Caco-2 (cell line): ENCODE measurements at regions not wholly inside any gene's neighbourhood (a gene's known extent, or its start where the extent isn't known, plus 50 kb on each side); places are given as distances from the start of the nearest gene placed in this dataset.

ENCODE experiments used
- BruUV-seq: library from RNA; stranded (reverse); fragments of 400-500 nt; replicated peaks from 2 replicates; lab custom pipeline; 2021; lab: Mats Ljungman, UMichigan
- CTCF ChIA-PET: fragments of 300-600 bp; sonication (Branson Sonifier 250); formaldehyde crosslinking; loops from one replicate; lab custom pipeline; 2022; ENCODE audit warnings: antibody characterized with exemption; lab: Charles Lee
- POLR2A ChIA-PET: fragments of 300-600 bp; sonication (Branson Sonifier 250); formaldehyde crosslinking; loops from one replicate; lab custom pipeline; 2022; ENCODE audit warnings: antibody characterized with exemption; lab: Charles Lee
- DNase-seq, 2 experiments: peaks; one replicate each; pipeline versions ENCODE4 v3.0.0 to v3.0.0-alpha.2; 2020 to 2022
- H3K27me3 ChIP-seq: replicated peaks from 2 replicates; pipeline ENCODE4 v1.6.0; 2011; ENCODE audit warnings: low read length; ENCODE audit not compliant: control insufficient read depth, insufficient read depth
- H3K36me3 ChIP-seq: 2 replicates; pipeline ENCODE4 v1.5.1; 2011; ENCODE audit warnings: low read length; ENCODE audit not compliant: control insufficient read depth, insufficient read depth
- H3K4me1 ChIP-seq: fragments of 250-450 bp; sonication (Bioruptor Pico); 2 replicates; pipeline ENCODE4 v1.5.1; 2020; ENCODE audit warnings: mild to moderate bottlenecking
- H3K4me3 ChIP-seq: 2 replicates; pipeline ENCODE4 v1.5.1; 2011; ENCODE audit warnings: low read depth, mild to moderate bottlenecking, control low read depth, low read length
- H3K9me3 ChIP-seq: fragments of 250-450 bp; sonication (Bioruptor Pico); 2 replicates; pipeline ENCODE4 v1.5.1; 2020; ENCODE audit warnings: mild to moderate bottlenecking, moderate library complexity
- H3K27ac Mint-ChIP-seq: one replicate; pipeline ENCODE4 v1.8.0; 2022; ENCODE audit warnings: mixed read lengths; ENCODE audit not compliant: unreplicated experiment
- H3K27me3 Mint-ChIP-seq: one replicate; pipeline ENCODE4 v1.8.0; 2022; ENCODE audit warnings: mixed read lengths; ENCODE audit not compliant: insufficient read depth, unreplicated experiment
- H3K36me3 Mint-ChIP-seq: one replicate; pipeline ENCODE4 v1.8.0; 2022; ENCODE audit warnings: mild to moderate bottlenecking, mixed read lengths; ENCODE audit not compliant: insufficient read depth, unreplicated experiment
- H3K4me1 Mint-ChIP-seq: one replicate; pipeline ENCODE4 v1.8.0; 2022; ENCODE audit warnings: low read depth, mixed read lengths; ENCODE audit not compliant: unreplicated experiment
- H3K4me3 Mint-ChIP-seq: one replicate; pipeline ENCODE4 v1.8.0; 2022; ENCODE audit warnings: mild to moderate bottlenecking, moderate library complexity, mixed read lengths; ENCODE audit not compliant: unreplicated experiment
- H3K9me3 Mint-ChIP-seq: one replicate; pipeline ENCODE4 v1.8.0; 2022; ENCODE audit warnings: mixed read lengths; ENCODE audit not compliant: unreplicated experiment
- CTCF ChIP-seq, 2 experiments: fragments of 200-600 bp in 1 of 2; IDR thresholded peaks; 1 replicate in 1 of 2; 2 replicates in 1 of 2; pipeline versions ENCODE4 v1.5.1 to v1.8.0; 2011 to 2022; ENCODE audit warnings: antibody characterized with exemption in 1 of 2, control low read depth in 1 of 2, inconsistent platforms in 1 of 2, low read depth in 1 of 2, low read length in 1 of 2, mild to moderate bottlenecking in 1 of 2, moderate library complexity in 1 of 2; ENCODE audit not compliant: insufficient read depth in 1 of 2, severe bottlenecking in 1 of 2, unreplicated experiment in 1 of 2
- intact Hi-C: fragments of 100-400 bp; cut with micrococcal nuclease; formaldehyde crosslinking; loops from one replicate; pipeline ENCODE4 v1.10.0; 2022; ENCODE audit not compliant: unreplicated experiment

- Mint-ChIP-seq H3K4me3 (no peak overlapping the region), H3K27ac (no peak overlapping the region), H3K4me1 (no peaks in the 10 kb centered on the region), H3K36me3 (no peaks in the 10 kb centered on the region), H3K27me3 (no peaks in the 10 kb centered on the region), H3K9me3 (peaks cover 12% of the 10 kb centered on the region)
- no peak for DNase-seq
- H3K36me3 ChIP-seq = no peaks in the 10 kb centered on the region
- no peak overlapping the region for H3K4me3 ChIP-seq
- no peaks in the 10 kb centered on the region for H3K27me3 ChIP-seq
- ChIA-PET POLR2A (no interaction called here), CTCF (no interaction called here)
- no peaks in the 10 kb centered on the region for H3K9me3 ChIP-seq
- intact Hi-C loops = no loop called here
- H3K4me1 ChIP-seq = peaks cover 11% of the 10 kb centered on the region
- no peak for TF ChIP-seq CTCF (IDR thresholded peaks at IDR 0.05; ENCODE audit: insufficient read depth in 1 of 2, low read depth in 1 of 2, low read length in 1 of 2, severe bottlenecking in 1 of 2, unreplicated experiment in 1 of 2)
- no TSS peak for BruUV-seq
Measured at GRCh38 chr6:150486048-150486447, 113.6 kb upstream of the PLEKHG1 start.

GRCh38 chr6:150490586-150490985, 109.1 kb upstream of the PLEKHG1 start:
- Histone ChIP-seq H3K27me3 (no peaks in the 10 kb centered on the region), H3K4me3 (no peak overlapping the region), H3K36me3 (no peaks in the 10 kb centered on the region), H3K9me3 (0 out of 2 replicates have a peak, but pooled peaks cover 3% of the 10 kb centered on the region), H3K4me1 (peaks cover 22% of the 10 kb centered on the region)
- peak; percentile 16 to 57 for DNase-seq
- no peak for TF ChIP-seq CTCF (IDR thresholded peaks at IDR 0.05; ENCODE audit: insufficient read depth in 1 of 2, low read depth in 1 of 2, low read length in 1 of 2, severe bottlenecking in 1 of 2, unreplicated experiment in 1 of 2)
- no TSS peak for BruUV-seq
- no peak overlapping the region for H3K4me3 Mint-ChIP-seq
- H3K27me3 Mint-ChIP-seq = no peaks in the 10 kb centered on the region
- H3K9me3 Mint-ChIP-seq = peaks cover 12% of the 10 kb centered on the region
- H3K27ac Mint-ChIP-seq = no peak overlapping the region
- intact Hi-C loops = no loop called here
- H3K4me1 Mint-ChIP-seq = no peaks in the 10 kb centered on the region
- ChIA-PET CTCF (interaction anchor here (1.6 kb wide), 1 partner anchor 110 kb away, joined by 3 read pairs; no protein-coding TSS in a partner anchor), POLR2A (no interaction called here)
- H3K36me3 Mint-ChIP-seq = no peaks in the 10 kb centered on the region

GRCh38 chr6:150491131-150491810, 108.4 kb upstream of the PLEKHG1 start:
- no peak overlapping the region for H3K4me3 ChIP-seq
- ChIA-PET CTCF (interaction anchor here (0.6 to 1.6 kb wide), 2 partner anchors 109 to 727 kb away, joined by 3 to 4 read pairs; no protein-coding TSS in a partner anchor), POLR2A (no interaction called here)
- H3K27me3 ChIP-seq = no peaks in the 10 kb centered on the region
- peaks cover 22% of the 10 kb centered on the region for H3K4me1 ChIP-seq
- 0 out of 2 replicates have a peak, but pooled peaks cover 3% of the 10 kb centered on the region for H3K9me3 ChIP-seq
- DNase-seq = no peak
- no peaks in the 10 kb centered on the region for H3K36me3 ChIP-seq
- no peaks in the 10 kb centered on the region for H3K4me1 Mint-ChIP-seq
- no peak for TF ChIP-seq CTCF (IDR thresholded peaks at IDR 0.05; ENCODE audit: insufficient read depth in 1 of 2, low read depth in 1 of 2, low read length in 1 of 2, severe bottlenecking in 1 of 2, unreplicated experiment in 1 of 2)
- H3K27ac Mint-ChIP-seq = no peak overlapping the region
- H3K9me3 Mint-ChIP-seq = peaks cover 12% of the 10 kb centered on the region
- H3K36me3 Mint-ChIP-seq = no peaks in the 10 kb centered on the region
- intact Hi-C loops = no loop called here
- no TSS peak for BruUV-seq
- no peaks in the 10 kb centered on the region for H3K27me3 Mint-ChIP-seq
- H3K4me3 Mint-ChIP-seq = no peak overlapping the region
